CD4-positive, alpha-beta memory T cell (primary cell): ENCODE measurements at regions not wholly inside any gene's neighbourhood (a gene's known extent, or its start where the extent isn't known, plus 50 kb on each side); places are given as distances from the start of the nearest gene placed in this dataset.
A peak's percentile ranks its signal among the peaks of the same experiment; 100 is the strongest.

Source experiments
- CTCF ChIA-PET: fragments of 350-600 bp; sonication (Branson Sonifier 250); formaldehyde crosslinking; loops from one replicate; lab custom pipeline; 2021; ENCODE audit warnings: inconsistent platforms; ENCODE audit not compliant: partially characterized antibody; lab: Charles Lee
- POLR2A ChIA-PET: fragments of 350-600 bp; sonication (Branson Sonifier 250); formaldehyde crosslinking; loops from one replicate; lab custom pipeline; 2021; ENCODE audit not compliant: partially characterized antibody; lab: Charles Lee
- DNase-seq, 5 donors: peaks; one replicate each; pipeline versions ENCODE4 v3.0.0 to v3.0.0-alpha.2; 2020 to 2022; ENCODE audit warnings: mixed read lengths in 1 of 5
- H3K27ac ChIP-seq: one replicate; pipeline ENCODE4 v1.7.0; 2013; ENCODE audit warnings: low read depth, low read length
- H3K27me3 ChIP-seq: 2 replicates; pipeline ENCODE4 v1.7.0; 2013; ENCODE audit warnings: mild to moderate bottlenecking, low read length, moderate library complexity; ENCODE audit not compliant: insufficient read depth
- H3K36me3 ChIP-seq: 2 replicates; pipeline ENCODE4 v1.7.0; 2013; ENCODE audit warnings: mild to moderate bottlenecking, low read length, moderate library complexity; ENCODE audit not compliant: insufficient read depth
- H3K4me1 ChIP-seq: 2 replicates; pipeline ENCODE4 v1.7.0; 2013; ENCODE audit warnings: mild to moderate bottlenecking, low read length, moderate library complexity; ENCODE audit not compliant: insufficient read depth
- H3K4me3 ChIP-seq, 2 donors: one replicate each; pipeline ENCODE4 v1.7.0; 2013; ENCODE audit warnings: low read length in 2 of 2, mild to moderate bottlenecking in 1 of 2
- H3K9me3 ChIP-seq, 2 donors: one replicate each; pipeline ENCODE4 v1.7.0; 2013; ENCODE audit warnings: low read length in 2 of 2, control low read depth in 1 of 2; ENCODE audit not compliant: control insufficient read depth in 1 of 2
- H3K27ac Mint-ChIP-seq, 7 donors: one replicate each; pipeline ENCODE4 v1.8.0; 2020 to 2021; ENCODE audit warnings: mixed read lengths in 7 of 7, mild to moderate bottlenecking in 6 of 7, inconsistent platforms in 3 of 7, moderate library complexity in 3 of 7
- H3K27me3 Mint-ChIP-seq, 2 donors: one replicate each; pipeline ENCODE4 v1.8.0; 2020 to 2021; ENCODE audit warnings: mixed read lengths in 2 of 2
- H3K36me3 Mint-ChIP-seq, 2 donors: one replicate each; pipeline ENCODE4 v1.8.0; 2020 to 2021; ENCODE audit warnings: mixed read lengths in 2 of 2, inconsistent platforms in 1 of 2, mild to moderate bottlenecking in 1 of 2
- H3K4me1 Mint-ChIP-seq, 4 donors: one replicate each; pipeline ENCODE4 v1.8.0; 2020 to 2021; ENCODE audit warnings: mixed read lengths in 4 of 4, mild to moderate bottlenecking in 1 of 4
- H3K4me3 Mint-ChIP-seq, 8 donors: one replicate each; pipeline ENCODE4 v1.8.0; 2020 to 2021; ENCODE audit warnings: mixed read lengths in 8 of 8, mild to moderate bottlenecking in 7 of 8, moderate library complexity in 6 of 8, inconsistent platforms in 3 of 8
- H3K9me3 Mint-ChIP-seq, 8 donors: one replicate each; pipeline ENCODE4 v1.8.0; 2020 to 2021; ENCODE audit warnings: mixed read lengths in 8 of 8, mild to moderate bottlenecking in 5 of 8, inconsistent platforms in 3 of 8, moderate library complexity in 1 of 8
- intact Hi-C: fragments of 100-400 bp; cut with micrococcal nuclease; formaldehyde crosslinking; loops from one replicate; pipeline ENCODE4 v1.15.1; 2023

- Histone ChIP-seq H3K4me3 (no peak overlapping the region), H3K27me3 (no peaks in the 10 kb centered on the region), H3K36me3 (no peaks in the 10 kb centered on the region), H3K27ac (peak overlapping the region; percentile 10), H3K9me3 (no peaks in the 10 kb centered on the region), H3K4me1 (peaks cover 93% of the 10 kb centered on the region)
- intact Hi-C loops: no loop called here
- Mint-ChIP-seq H3K27ac (peak overlapping the region; percentile 6 to 92 (median 86)), H3K4me1 (peaks cover 77 to 94% (median 84%) of the 10 kb centered on the region in 4 donors), H3K4me3 (peak overlapping the region in 4 of 8 donors; percentile 38 to 67 (median 48)), H3K9me3 (peaks cover 0 to 2% (median 0%) of the 10 kb centered on the region in 8 donors), H3K27me3 (no peaks in the 10 kb centered on the region), H3K36me3 (peaks cover 14 to 42% of the 10 kb centered on the region in 2 donors)
- ChIA-PET POLR2A (interaction anchor here (1.2 to 1.3 kb wide), 4 partner anchors 9 to 66 kb away, joined by 3 to 5 read pairs (median 4); no protein-coding TSS in a partner anchor), CTCF (interaction anchor here (0.6 to 1.7 kb wide), 5 partner anchors 20 to 1830 kb away, joined by 3 to 5 read pairs (median 3); no protein-coding TSS in a partner anchor)
- DNase-seq: no peak
These were observed 68.2 kb upstream of the MGAT5 start for GRCh38 chr2:134185639-134186038.

GRCh38 chr2:134189009-134189720 lies 64.7 kb upstream of the MGAT5 start:
- peak overlapping the region in 4 of 7 donors; percentile 3 to 31 (median 12) for H3K27ac Mint-ChIP-seq
- H3K4me1 ChIP-seq: peaks cover 65% of the 10 kb centered on the region

GRCh38 chr2:134190062-134190806 lies 63.6 kb upstream of the MGAT5 start:
- H3K9me3 ChIP-seq: no peaks in the 10 kb centered on the region
- Mint-ChIP-seq H3K4me3 (peak overlapping the region in 4 of 8 donors; percentile 24 to 65 (median 41)), H3K27ac (peak overlapping the region in 6 of 7 donors; percentile 0 to 72 (median 54)), H3K4me1 (peaks cover 59 to 76% (median 68%) of the 10 kb centered on the region in 4 donors), H3K27me3 (no peaks in the 10 kb centered on the region), H3K36me3 (peaks cover 14 to 44% of the 10 kb centered on the region in 2 donors), H3K9me3 (peaks cover 0 to 4% (median 2%) of the 10 kb centered on the region in 8 donors)
- intact Hi-C loops: no loop called here
- no peaks in the 10 kb centered on the region for H3K36me3 ChIP-seq
- POLR2A ChIA-PET: interaction anchor here (1.0 to 1.3 kb wide), 2 partner anchors 9 kb away, joined by 3 to 5 read pairs; no protein-coding TSS in a partner anchor
- CTCF ChIA-PET: interaction anchor here (0.8 to 1.0 kb wide), 2 partner anchors 16 to 17 kb away, joined by 3 to 4 read pairs; no protein-coding TSS in a partner anchor
- no peak overlapping the region for H3K4me3 ChIP-seq
- DNase-seq: no peak
- no peaks in the 10 kb centered on the region for H3K27me3 ChIP-seq
- no peak overlapping the region for H3K27ac ChIP-seq
- peaks cover 65% of the 10 kb centered on the region for H3K4me1 ChIP-seq

More at GRCh38 chr2:134189009-134189720, 64.7 kb upstream of the MGAT5 start:
- H3K4me3 Mint-ChIP-seq: peak overlapping the region in 3 of 8 donors; percentile 12 to 24 (median 15)
- Histone ChIP-seq H3K4me3 (no peak overlapping the region), H3K27ac (no peak overlapping the region), H3K27me3 (no peaks in the 10 kb centered on the region), H3K36me3 (no peaks in the 10 kb centered on the region), H3K9me3 (no peaks in the 10 kb centered on the region)
- peaks cover 0 to 4% (median 2%) of the 10 kb centered on the region in 8 donors for H3K9me3 Mint-ChIP-seq
- no peak for DNase-seq
- intact Hi-C loops: no loop called here
- ChIA-PET CTCF (interaction anchor here (0.6 to 2.0 kb wide), 4 partner anchors 17 to 71 kb away, joined by 3 to 10 read pairs (median 4); no protein-coding TSS in a partner anchor), POLR2A (interaction anchor here (0.7 kb wide), 1 partner anchor 8 kb away, joined by 3 read pairs; no protein-coding TSS in a partner anchor)
- H3K4me1 Mint-ChIP-seq: peaks cover 60 to 76% (median 69%) of the 10 kb centered on the region in 4 donors
- H3K27me3 Mint-ChIP-seq: no peaks in the 10 kb centered on the region
- peaks cover 16 to 49% of the 10 kb centered on the region in 2 donors for H3K36me3 Mint-ChIP-seq

GRCh38 chr2:134190807-134191203 lies 63.1 kb upstream of the MGAT5 start:
- Mint-ChIP-seq H3K4me3 (peak overlapping the region in 4 of 8 donors; percentile 20 to 52 (median 38)), H3K9me3 (peaks cover 0 to 4% (median 2%) of the 10 kb centered on the region in 8 donors), H3K27me3 (no peaks in the 10 kb centered on the region), H3K36me3 (peaks cover 14 to 42% of the 10 kb centered on the region in 2 donors), H3K27ac (peak overlapping the region in 1 of 7 donors; percentile 80), H3K4me1 (peaks cover 59 to 76% (median 68%) of the 10 kb centered on the region in 4 donors)
- H3K27ac ChIP-seq: no peak overlapping the region
- peaks cover 65% of the 10 kb centered on the region for H3K4me1 ChIP-seq
- H3K4me3 ChIP-seq: no peak overlapping the region
- ChIA-PET CTCF (interaction anchor here (0.8 to 1.0 kb wide), 2 partner anchors 15 to 16 kb away, joined by 3 to 4 read pairs; no protein-coding TSS in a partner anchor), POLR2A (interaction anchor here (1.0 to 1.3 kb wide), 2 partner anchors 8 to 10 kb away, joined by 3 to 5 read pairs; no protein-coding TSS in a partner anchor)
- intact Hi-C loops: no loop called here
- no peaks in the 10 kb centered on the region for H3K36me3 ChIP-seq
- H3K9me3 ChIP-seq: no peaks in the 10 kb centered on the region
- no peaks in the 10 kb centered on the region for H3K27me3 ChIP-seq
- DNase-seq: no peak

GRCh38 chr2:134191835-134192234 lies 62.0 kb upstream of the MGAT5 start:
- no peaks in the 10 kb centered on the region for H3K36me3 ChIP-seq
- Mint-ChIP-seq H3K9me3 (peaks cover 0 to 4% (median 2%) of the 10 kb centered on the region in 8 donors), H3K4me1 (peaks cover 53 to 76% (median 65%) of the 10 kb centered on the region in 4 donors), H3K27me3 (no peaks in the 10 kb centered on the region), H3K36me3 (peaks cover 11 to 32% of the 10 kb centered on the region in 2 donors), H3K27ac (peak overlapping the region in 2 of 7 donors; percentile 41 to 84), H3K4me3 (peak overlapping the region in 1 of 8 donors; percentile 55)
- CTCF ChIA-PET: interaction anchor here (1.1 kb wide), 1 partner anchor 10 kb away, joined by 4 read pairs; no protein-coding TSS in a partner anchor
- DNase-seq: no peak
- POLR2A ChIA-PET: no interaction called here
- H3K9me3 ChIP-seq: no peaks in the 10 kb centered on the region
- H3K27me3 ChIP-seq: no peaks in the 10 kb centered on the region
- no peak overlapping the region for H3K27ac ChIP-seq
- intact Hi-C loops: no loop called here
- H3K4me3 ChIP-seq: no peak overlapping the region
- H3K4me1 ChIP-seq: peaks cover 65% of the 10 kb centered on the region

GRCh38 chr2:134193006-134193405 lies 60.9 kb upstream of the MGAT5 start:
- H3K36me3 ChIP-seq: no peaks in the 10 kb centered on the region
- peak overlapping the region in 1 of 7 donors; percentile 63 for H3K27ac Mint-ChIP-seq
- H3K4me3 Mint-ChIP-seq: no peak overlapping the region
- peaks cover 66% of the 10 kb centered on the region for H3K4me1 ChIP-seq
- intact Hi-C loops: no loop called here
- no peaks in the 10 kb centered on the region for H3K27me3 Mint-ChIP-seq
- POLR2A ChIA-PET: no interaction called here
- CTCF ChIA-PET: interaction anchor here (1.1 kb wide), 1 partner anchor 11 kb away, joined by 4 read pairs; no protein-coding TSS in a partner anchor
- H3K4me1 Mint-ChIP-seq: peaks cover 58 to 78% (median 69%) of the 10 kb centered on the region in 4 donors
- H3K4me3 ChIP-seq: no peak overlapping the region
- no peak for DNase-seq
- H3K27ac ChIP-seq: no peak overlapping the region
- H3K9me3 Mint-ChIP-seq: peaks cover 0 to 4% (median 2%) of the 10 kb centered on the region in 8 donors
- H3K27me3 ChIP-seq: no peaks in the 10 kb centered on the region
- no peaks in the 10 kb centered on the region for H3K9me3 ChIP-seq
- H3K36me3 Mint-ChIP-seq: peaks cover 7 to 20% of the 10 kb centered on the region in 2 donors
